CD8-positive, alpha-beta memory T cell (primary cell): ENCODE measurements at regions not wholly inside any gene's neighbourhood (a gene's known extent, or its start where the extent isn't known, plus 50 kb on each side); places are given as distances from the start of the nearest gene placed in this dataset.
A peak's percentile ranks its signal among the peaks of the same experiment; 100 is the strongest.
"Not testable (repeated sequence)": the region's sequence is repeated elsewhere in the genome, so short reads cannot be mapped to it uniquely, and the experiment has no call there.

Experiments used
- CTCF ChIA-PET: fragments of 350-600 bp; sonication (Branson Sonifier 250); formaldehyde crosslinking; loops from one replicate; lab custom pipeline; 2021; ENCODE audit warnings: antibody characterized with exemption; lab: Charles Lee
- POLR2A ChIA-PET: fragments of 350-600 bp; sonication (Branson Sonifier 250); formaldehyde crosslinking; loops from one replicate; lab custom pipeline; 2021; ENCODE audit warnings: antibody characterized with exemption; lab: Charles Lee
- DNase-seq, 5 donors: peaks; one replicate each; pipeline versions ENCODE4 v3.0.0 to v3.0.0-alpha.2; 2020 to 2022; ENCODE audit warnings: mixed read lengths in 1 of 5
- H3K27ac ChIP-seq: one replicate; pipeline ENCODE4 v1.7.0; 2013; ENCODE audit warnings: low read depth, mild to moderate bottlenecking, low read length, moderate library complexity
- H3K27me3 ChIP-seq: 2 replicates; pipeline ENCODE4 v1.7.0; 2013; ENCODE audit warnings: low read length, mild to moderate bottlenecking; ENCODE audit not compliant: insufficient read depth, poor library complexity, severe bottlenecking
- H3K36me3 ChIP-seq: 2 replicates; pipeline ENCODE4 v1.7.0; 2013; ENCODE audit warnings: mild to moderate bottlenecking, low read length, moderate library complexity; ENCODE audit not compliant: insufficient read depth
- H3K4me1 ChIP-seq: 2 replicates; pipeline ENCODE4 v1.7.0; 2013; ENCODE audit warnings: mild to moderate bottlenecking, low read length, moderate library complexity; ENCODE audit not compliant: insufficient read depth
- H3K4me3 ChIP-seq: 2 replicates; pipeline ENCODE4 v1.7.0; 2013; ENCODE audit warnings: mild to moderate bottlenecking, low read length
- H3K9me3 ChIP-seq: 2 replicates; pipeline ENCODE4 v1.7.0; 2013; ENCODE audit warnings: mild to moderate bottlenecking, low read length
- H3K27ac Mint-ChIP-seq, 8 donors: one replicate each; pipeline ENCODE4 v1.8.0; 2020 to 2021; ENCODE audit warnings: mixed read lengths in 8 of 8, mild to moderate bottlenecking in 6 of 8, inconsistent platforms in 3 of 8, moderate library complexity in 3 of 8
- H3K27me3 Mint-ChIP-seq, 2 donors: one replicate each; pipeline ENCODE4 v1.8.0; 2020 to 2021; ENCODE audit warnings: mixed read lengths in 2 of 2, mild to moderate bottlenecking in 1 of 2, moderate library complexity in 1 of 2
- H3K36me3 Mint-ChIP-seq, 3 donors: one replicate each; pipeline ENCODE4 v1.8.0; 2020 to 2021; ENCODE audit warnings: mixed read lengths in 3 of 3, inconsistent platforms in 1 of 3, mild to moderate bottlenecking in 1 of 3
- H3K4me1 Mint-ChIP-seq, 3 donors: one replicate each; pipeline ENCODE4 v1.8.0; 2020 to 2021; ENCODE audit warnings: mixed read lengths in 3 of 3, inconsistent platforms in 1 of 3, mild to moderate bottlenecking in 1 of 3
- H3K4me3 Mint-ChIP-seq, 7 donors: one replicate each; pipeline ENCODE4 v1.8.0; 2020 to 2021; ENCODE audit warnings: mixed read lengths in 7 of 7, mild to moderate bottlenecking in 6 of 7, moderate library complexity in 4 of 7, inconsistent platforms in 2 of 7
- H3K9me3 Mint-ChIP-seq, 5 donors: one replicate each; pipeline ENCODE4 v1.8.0; 2020 to 2022; ENCODE audit warnings: mixed read lengths in 5 of 5, mild to moderate bottlenecking in 3 of 5, moderate library complexity in 2 of 5, inconsistent platforms in 1 of 5

GRCh38 chr12:131192951-131193350 is 239.2 kb downstream of the ADGRD1 start:
- no peak overlapping the region for H3K4me3 Mint-ChIP-seq
- H3K9me3 ChIP-seq: no peaks in the 10 kb centered on the region
- DNase-seq: no peak
- H3K36me3 Mint-ChIP-seq: no peaks in the 10 kb centered on the region
- H3K36me3 ChIP-seq: no peaks in the 10 kb centered on the region
- no peaks in the 10 kb centered on the region for H3K9me3 Mint-ChIP-seq
- H3K27me3 ChIP-seq: no peaks in the 10 kb centered on the region
- no peaks in the 10 kb centered on the region for H3K4me1 ChIP-seq
- no peak overlapping the region for H3K27ac Mint-ChIP-seq
- POLR2A ChIA-PET: no interaction called here
- no peak overlapping the region for H3K27ac ChIP-seq
- H3K27me3 Mint-ChIP-seq: peaks cover 2 to 20% of the 10 kb centered on the region in 2 donors
- H3K4me1 Mint-ChIP-seq: no peaks in the 10 kb centered on the region
- no peak overlapping the region for H3K4me3 ChIP-seq
- CTCF ChIA-PET: no interaction called here

DNA sequence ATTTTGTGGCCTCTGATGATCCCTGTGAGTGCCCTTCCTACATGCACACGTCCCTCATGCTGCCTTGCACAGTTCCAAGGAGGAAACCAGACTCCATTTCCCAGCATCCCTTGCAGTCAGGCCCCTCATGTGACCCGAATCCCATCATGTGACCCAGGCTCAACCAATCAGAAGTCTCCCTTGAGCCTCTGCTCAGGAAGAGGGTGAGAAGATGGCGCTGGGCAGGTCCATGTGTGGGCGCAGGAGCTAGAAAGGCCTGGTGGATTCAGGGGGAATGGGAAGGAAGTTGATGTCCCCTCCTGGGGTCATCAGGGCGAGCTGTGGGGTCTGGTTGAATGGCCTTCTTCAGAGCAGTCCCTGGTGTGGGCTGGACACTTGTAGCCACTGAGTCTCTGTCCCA is 240.5 kb downstream of the ADGRD1 start:
- Mint-ChIP-seq H3K4me1 (no peaks in the 10 kb centered on the region), H3K4me3 (no peak overlapping the region)
- no peak for DNase-seq

DNA sequence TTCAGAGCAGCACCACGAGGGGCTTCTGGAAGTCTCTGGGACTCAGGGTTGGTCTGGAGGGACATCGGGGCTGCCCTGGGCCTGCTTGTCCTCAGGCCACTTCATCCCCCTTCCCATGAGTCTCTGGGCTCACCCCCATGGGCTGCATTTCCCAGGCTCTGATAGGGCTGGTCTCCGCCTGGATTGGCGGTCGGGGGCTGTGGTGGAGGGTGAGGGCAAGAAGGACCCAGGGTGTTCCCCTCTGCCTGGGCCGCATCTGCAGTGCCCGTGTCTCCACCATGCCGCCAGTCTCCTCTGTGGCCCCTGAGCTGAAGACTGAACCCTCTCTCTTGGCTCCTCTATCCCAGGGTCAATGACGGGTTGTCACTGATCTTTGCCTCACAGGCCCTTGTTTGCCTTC is 242.1 kb downstream of the ADGRD1 start:
- H3K4me1 ChIP-seq: no peaks in the 10 kb centered on the region
- no peaks in the 10 kb centered on the region for H3K36me3 Mint-ChIP-seq
- H3K36me3 ChIP-seq: no peaks in the 10 kb centered on the region
- no peaks in the 10 kb centered on the region for H3K9me3 Mint-ChIP-seq
- peaks cover 2 to 20% of the 10 kb centered on the region in 2 donors for H3K27me3 Mint-ChIP-seq
- H3K27ac Mint-ChIP-seq: no peak overlapping the region
- no peaks in the 10 kb centered on the region for H3K4me1 Mint-ChIP-seq
- H3K27ac ChIP-seq: no peak overlapping the region
- no peaks in the 10 kb centered on the region for H3K9me3 ChIP-seq
- no peak for DNase-seq
- CTCF ChIA-PET: no interaction called here
- H3K4me3 Mint-ChIP-seq: no peak overlapping the region
- no peaks in the 10 kb centered on the region for H3K27me3 ChIP-seq
- POLR2A ChIA-PET: no interaction called here
- H3K4me3 ChIP-seq: no peak overlapping the region

More for the DNA sequence above, 240.5 kb downstream of the ADGRD1 start:
- peaks cover 2 to 20% of the 10 kb centered on the region in 2 donors for H3K27me3 Mint-ChIP-seq
- no peaks in the 10 kb centered on the region for H3K9me3 ChIP-seq
- no peaks in the 10 kb centered on the region for H3K9me3 Mint-ChIP-seq
- CTCF ChIA-PET: no interaction called here
- no peaks in the 10 kb centered on the region for H3K27me3 ChIP-seq
- POLR2A ChIA-PET: no interaction called here
- no peaks in the 10 kb centered on the region for H3K36me3 ChIP-seq
- no peak overlapping the region for H3K4me3 ChIP-seq
- no peaks in the 10 kb centered on the region for H3K4me1 ChIP-seq
- H3K27ac Mint-ChIP-seq: peak overlapping the region in 1 of 8 donors; percentile 25
- no peaks in the 10 kb centered on the region for H3K36me3 Mint-ChIP-seq
- no peak overlapping the region for H3K27ac ChIP-seq

DNA sequence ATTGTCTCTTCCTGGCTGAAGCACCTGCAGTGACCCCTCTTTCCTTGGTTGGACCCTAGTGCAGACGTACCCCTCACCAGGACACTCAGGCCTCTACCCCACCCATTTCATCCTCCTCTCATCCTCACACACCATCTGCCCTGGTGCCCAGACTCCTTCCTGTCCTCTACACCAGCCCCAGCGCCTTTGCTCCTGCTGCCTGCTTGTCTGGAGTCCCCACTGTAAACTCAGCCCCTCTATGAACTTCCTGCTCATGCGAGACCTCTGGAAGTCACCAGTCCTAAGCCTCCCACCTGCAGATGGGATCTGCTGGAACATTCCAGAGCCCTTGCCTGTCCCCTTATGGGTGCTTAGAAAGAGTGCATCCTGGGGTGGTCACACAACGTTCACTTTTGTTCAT is 242.5 kb downstream of the ADGRD1 start:
- no peak overlapping the region for H3K4me3 ChIP-seq
- peaks cover 2 to 20% of the 10 kb centered on the region in 2 donors for H3K27me3 Mint-ChIP-seq
- H3K27ac ChIP-seq: no peak overlapping the region
- H3K4me3 Mint-ChIP-seq: no peak overlapping the region
- CTCF ChIA-PET: no interaction called here
- H3K27me3 ChIP-seq: no peaks in the 10 kb centered on the region
- H3K9me3 Mint-ChIP-seq: no peaks in the 10 kb centered on the region
- no peaks in the 10 kb centered on the region for H3K4me1 ChIP-seq
- H3K36me3 Mint-ChIP-seq: no peaks in the 10 kb centered on the region
- DNase-seq: no peak
- no peaks in the 10 kb centered on the region for H3K9me3 ChIP-seq
- H3K27ac Mint-ChIP-seq: no peak overlapping the region
- POLR2A ChIA-PET: no interaction called here
- no peaks in the 10 kb centered on the region for H3K4me1 Mint-ChIP-seq
- no peaks in the 10 kb centered on the region for H3K36me3 ChIP-seq

- ChIA-PET POLR2A (no interaction called here), CTCF (no interaction called here)
- Histone ChIP-seq H3K9me3 (no peaks in the 10 kb centered on the region), H3K36me3 (no peaks in the 10 kb centered on the region), H3K27me3 (no peaks in the 10 kb centered on the region), H3K27ac (no peak overlapping the region), H3K4me3 (no peak overlapping the region), H3K4me1 (no peaks in the 10 kb centered on the region)
- no peaks in the 10 kb centered on the region for H3K4me1 Mint-ChIP-seq
- no peak for DNase-seq
- no peaks in the 10 kb centered on the region for H3K9me3 Mint-ChIP-seq
- H3K4me3 Mint-ChIP-seq: no peak overlapping the region
- H3K27ac Mint-ChIP-seq: no peak overlapping the region
- H3K27me3 Mint-ChIP-seq: peaks cover 2 to 20% of the 10 kb centered on the region in 2 donors
- H3K36me3 Mint-ChIP-seq: no peaks in the 10 kb centered on the region
Observed at GRCh38 chr12:131197490-131197889, 243.8 kb downstream of the ADGRD1 start.

GRCh38 chr12:131199221-131199620 is 245.5 kb downstream of the ADGRD1 start:
- Mint-ChIP-seq H3K27ac (no peak overlapping the region), H3K4me3 (no peak overlapping the region), H3K27me3 (peaks cover 2 to 5% of the 10 kb centered on the region in 2 donors), H3K36me3 (no peaks in the 10 kb centered on the region), H3K4me1 (no peaks in the 10 kb centered on the region), H3K9me3 (no peaks in the 10 kb centered on the region)
- no peak for DNase-seq
- Histone ChIP-seq H3K4me3 (no peak overlapping the region), H3K27ac (no peak overlapping the region), H3K36me3 (no peaks in the 10 kb centered on the region), H3K9me3 (no peaks in the 10 kb centered on the region), H3K4me1 (no peaks in the 10 kb centered on the region), H3K27me3 (no peaks in the 10 kb centered on the region)
- POLR2A ChIA-PET: no interaction called here
- CTCF ChIA-PET: no interaction called here

- H3K36me3 ChIP-seq, CTCF ChIA-PET, H3K27me3 ChIP-seq, H3K27ac Mint-ChIP-seq, H3K27ac ChIP-seq, DNase-seq, H3K9me3 Mint-ChIP-seq, H3K4me3 Mint-ChIP-seq, H3K27me3 Mint-ChIP-seq, H3K4me3 ChIP-seq, H3K36me3 Mint-ChIP-seq, H3K4me1 ChIP-seq, H3K4me1 Mint-ChIP-seq, H3K9me3 ChIP-seq, POLR2A ChIA-PET: not testable (repeated sequence)
Observed at GRCh38 chr12:131201912-131202311, 248.2 kb downstream of the ADGRD1 start.

DNA sequence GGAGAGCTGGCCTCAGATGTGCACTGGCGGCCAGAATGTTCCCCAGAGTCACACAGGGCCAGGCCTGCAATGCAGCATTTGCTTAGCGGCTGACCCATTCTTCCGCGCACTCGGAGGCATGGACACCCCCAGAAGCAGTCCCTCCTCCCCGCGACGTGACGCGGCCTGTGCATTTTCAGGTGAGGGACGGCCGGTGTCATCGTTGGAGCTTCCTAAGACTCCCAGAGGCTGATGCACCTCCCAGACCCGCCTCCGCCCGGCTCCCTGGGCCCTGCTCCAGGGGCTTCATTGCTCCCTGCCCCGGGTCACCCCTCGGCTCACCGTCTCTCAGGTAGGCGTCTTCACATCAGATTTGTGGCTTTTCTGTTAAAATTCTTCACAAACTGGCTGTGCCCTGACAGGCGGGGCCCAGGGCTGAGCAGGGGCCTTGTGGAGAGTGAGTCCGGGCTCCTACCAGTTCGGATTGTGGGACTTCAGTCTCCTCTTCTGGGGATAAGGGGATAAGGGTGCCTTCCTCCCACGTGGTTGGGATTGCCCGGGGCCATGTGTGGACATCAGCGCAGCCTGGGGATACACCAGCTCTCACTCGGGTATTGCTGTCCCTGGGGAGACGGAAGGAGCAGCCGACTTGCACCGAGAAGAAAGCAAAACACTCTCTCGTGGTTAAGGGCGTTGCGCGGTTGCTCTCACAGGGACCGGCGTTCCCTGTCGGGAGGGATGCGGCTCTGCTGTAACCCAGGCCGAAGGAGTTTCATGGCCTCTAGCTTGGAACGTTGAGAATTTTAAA is 249.1 kb downstream of the ADGRD1 start:
- no peaks in the 10 kb centered on the region for H3K36me3 ChIP-seq
- DNase-seq: no peak
- Mint-ChIP-seq H3K27me3 (no peaks in the 10 kb centered on the region), H3K9me3 (no peaks in the 10 kb centered on the region), H3K4me1 (no peaks in the 10 kb centered on the region), H3K4me3 (no peak overlapping the region), H3K27ac (no peak overlapping the region), H3K36me3 (no peaks in the 10 kb centered on the region)
- no peaks in the 10 kb centered on the region for H3K27me3 ChIP-seq
- no peaks in the 10 kb centered on the region for H3K9me3 ChIP-seq
- H3K4me3 ChIP-seq: no peak overlapping the region
- CTCF ChIA-PET: no interaction called here
- no peak overlapping the region for H3K27ac ChIP-seq
- no peaks in the 10 kb centered on the region for H3K4me1 ChIP-seq
- POLR2A ChIA-PET: no interaction called here
